ENCODE measurements at regions not wholly inside any gene's neighbourhood (a gene's known extent, or its start where the extent isn't known, plus 50 kb on each side); places are given as distances from the start of the nearest gene placed in this dataset.
A peak's percentile ranks its signal among the peaks of the same experiment; 100 is the strongest.
"Not testable (repeated sequence)": the region's sequence is repeated elsewhere in the genome, so short reads cannot be mapped to it uniquely, and the experiment has no call there.

DNA sequence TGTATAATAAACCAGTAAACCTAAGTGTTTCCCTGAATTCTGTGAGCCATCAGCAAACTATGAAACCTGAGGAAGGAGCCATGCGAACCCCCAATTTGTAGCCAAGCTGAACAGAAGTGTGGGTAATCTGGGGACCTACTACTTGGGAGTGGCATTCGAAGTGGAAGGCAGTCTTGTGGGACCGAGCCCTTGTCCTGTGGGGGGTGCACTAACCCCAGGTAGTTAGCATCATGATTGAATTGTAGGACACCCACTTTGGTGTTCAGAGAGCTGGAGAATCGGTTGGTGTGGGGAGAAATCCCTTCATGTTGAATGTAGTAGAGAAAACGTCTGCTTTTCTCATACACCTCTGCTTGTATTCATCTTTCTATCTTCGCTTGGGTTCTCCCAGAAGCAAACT is 79.7 kb upstream of the CPHXL start:
- Histone ChIP-seq H3K4me3 (ENCODE audit: low read depth, low read length) (no peak overlapping the region), H3K27me3 (ENCODE audit: control insufficient read depth, insufficient read depth, low read length) (peaks cover 19% of the 10 kb centered on the region), H3K36me3 (ENCODE audit: control insufficient read depth, insufficient read depth, low read length) (no peaks in the 10 kb centered on the region), H3K27ac (ENCODE audit: low read depth, low read length) (no peak overlapping the region), H3K9me3 (ENCODE audit: control insufficient read depth, insufficient read depth, low read length) (no peaks in the 10 kb centered on the region), H3K4me1 (ENCODE audit: control insufficient read depth, insufficient read depth, low read length) (no peaks in the 10 kb centered on the region), H3K9ac (ENCODE audit: low read depth, low read length) (no peak overlapping the region)

- Histone ChIP-seq H3K36me3 (ENCODE audit: control insufficient read depth, insufficient read depth, low read length) (no peaks in the 10 kb centered on the region), H3K27ac (ENCODE audit: low read depth, low read length) (no peak overlapping the region), H3K4me3 (ENCODE audit: low read depth, low read length) (no peak overlapping the region), H3K4me1 (ENCODE audit: control insufficient read depth, insufficient read depth, low read length) (no peaks in the 10 kb centered on the region), H3K9me3 (ENCODE audit: control insufficient read depth, insufficient read depth, low read length) (no peaks in the 10 kb centered on the region), H3K9ac (ENCODE audit: low read depth, low read length) (no peak overlapping the region), H3K27me3 (ENCODE audit: control insufficient read depth, insufficient read depth, low read length) (peaks cover 18% of the 10 kb centered on the region)
Measured at GRCh38 chr16:75806487-75806886, 80.2 kb upstream of the CPHXL start.

DNA sequence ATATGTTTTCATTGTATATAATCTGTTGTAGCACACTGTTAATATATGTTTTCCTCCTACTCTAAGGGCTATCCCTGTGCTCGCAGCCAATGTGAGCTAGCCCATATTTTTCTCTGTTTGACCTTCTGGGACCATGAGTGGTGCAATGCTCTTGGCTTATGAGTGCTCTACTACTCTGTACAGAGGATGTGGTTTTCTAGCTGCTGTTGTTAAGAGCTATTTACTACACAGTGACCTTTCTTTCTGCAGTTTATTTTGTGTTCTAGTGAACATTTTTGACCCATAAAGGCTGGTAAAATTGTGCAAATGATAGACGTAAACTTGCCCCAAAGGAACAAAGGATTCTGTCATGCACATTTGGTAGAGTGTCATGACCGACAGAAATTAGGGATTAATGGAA is 84.1 kb upstream of the CPHXL start:
- Histone ChIP-seq H3K36me3 (ENCODE audit: control insufficient read depth, insufficient read depth, low read length) (no peaks in the 10 kb centered on the region), H3K9ac (ENCODE audit: low read depth, low read length) (no peak overlapping the region), H3K4me3 (ENCODE audit: low read depth, low read length) (no peak overlapping the region), H3K27me3 (ENCODE audit: control insufficient read depth, insufficient read depth, low read length) (peaks cover 15% of the 10 kb centered on the region; the same call in 1 of the 2 replicates), H3K9me3 (ENCODE audit: control insufficient read depth, insufficient read depth, low read length) (no peaks in the 10 kb centered on the region), H3K4me1 (ENCODE audit: control insufficient read depth, insufficient read depth, low read length) (no peaks in the 10 kb centered on the region), H3K27ac (ENCODE audit: low read depth, low read length) (no peak overlapping the region)

DNA sequence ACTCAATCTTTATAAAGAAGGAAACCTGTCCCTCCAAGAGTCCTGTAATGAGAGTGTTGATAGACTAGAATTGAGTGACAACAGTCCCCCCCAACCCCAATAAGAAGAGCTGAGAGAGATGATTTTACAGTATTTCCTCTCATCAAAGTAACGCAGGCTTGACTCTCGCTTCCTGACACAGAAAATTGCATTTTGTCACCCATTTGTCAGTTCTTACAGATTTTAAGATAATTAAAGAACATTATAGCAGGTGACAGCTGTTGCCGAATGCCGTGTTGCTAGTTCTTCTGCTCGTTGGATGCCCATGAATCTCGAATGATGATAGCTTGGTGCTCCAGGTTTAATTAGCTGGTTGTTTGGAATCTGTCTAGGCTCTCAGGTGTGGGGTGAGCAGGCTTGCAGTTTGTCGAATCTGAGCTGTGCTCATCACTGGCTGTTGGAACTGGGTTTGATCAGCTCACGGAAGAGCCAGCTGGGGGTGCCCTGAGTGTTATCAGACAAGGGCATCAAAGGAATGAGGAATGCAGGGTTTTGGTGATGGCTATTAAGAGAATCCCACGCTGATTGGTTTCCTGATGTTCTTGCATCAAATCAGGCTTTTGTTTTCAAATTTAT is 84.8 kb upstream of the CPHXL start:
- Histone ChIP-seq H3K36me3 (ENCODE audit: control insufficient read depth, insufficient read depth, low read length) (no peaks in the 10 kb centered on the region), H3K27me3 (ENCODE audit: control insufficient read depth, insufficient read depth, low read length) (peaks cover 10% of the 10 kb centered on the region; the same call in 1 of the 2 replicates), H3K4me3 (ENCODE audit: low read depth, low read length) (no peak overlapping the region), H3K9ac (ENCODE audit: low read depth, low read length) (no peak overlapping the region), H3K9me3 (ENCODE audit: control insufficient read depth, insufficient read depth, low read length) (no peaks in the 10 kb centered on the region), H3K27ac (ENCODE audit: low read depth, low read length) (no peak overlapping the region), H3K4me1 (ENCODE audit: control insufficient read depth, insufficient read depth, low read length) (no peaks in the 10 kb centered on the region)

DNA sequence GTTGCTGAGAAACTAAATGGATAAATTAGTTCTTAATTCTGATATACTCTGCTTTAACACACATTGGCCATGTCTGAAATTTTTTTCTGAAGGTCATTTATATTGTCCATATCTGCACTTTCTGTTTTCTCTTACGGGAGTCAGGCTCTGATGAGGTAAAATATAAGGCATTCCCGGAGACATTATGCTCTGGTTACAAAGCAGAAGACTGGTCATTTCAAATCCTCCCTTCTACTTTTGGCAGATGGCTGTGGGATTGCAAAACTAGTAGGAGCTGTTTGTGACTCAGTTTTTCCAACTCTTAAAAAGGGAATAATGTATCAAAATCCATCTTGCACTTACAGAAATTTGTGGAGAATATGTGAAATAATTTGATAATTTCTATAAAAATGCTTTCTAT is 92.2 kb upstream of the CPHXL start:
- no peak overlapping the region for H3K9ac ChIP-seq (ENCODE audit: low read depth, low read length)
- H3K27me3 ChIP-seq (ENCODE audit: control insufficient read depth, insufficient read depth, low read length) = peaks cover 3% of the 10 kb centered on the region; the same call in 1 of the 2 replicates
- H3K27ac ChIP-seq (ENCODE audit: low read depth, low read length) = no peak overlapping the region
- H3K4me3 ChIP-seq (ENCODE audit: low read depth, low read length) = no peak overlapping the region
- no peaks in the 10 kb centered on the region for H3K36me3 ChIP-seq (ENCODE audit: control insufficient read depth, insufficient read depth, low read length)
- H3K4me1 ChIP-seq (ENCODE audit: control insufficient read depth, insufficient read depth, low read length) = no peaks in the 10 kb centered on the region; the same call in 1 of the 2 replicates
- H3K9me3 ChIP-seq (ENCODE audit: control insufficient read depth, insufficient read depth, low read length) = no peaks in the 10 kb centered on the region; the same call in 1 of the 2 replicates

- no peak overlapping the region for H3K9ac ChIP-seq (ENCODE audit: low read depth, low read length)
- H3K27me3 ChIP-seq (ENCODE audit: control insufficient read depth, insufficient read depth, low read length) = peaks cover 3% of the 10 kb centered on the region; the same call in 1 of the 2 replicates
- no peaks in the 10 kb centered on the region; the same call in 1 of the 2 replicates for H3K9me3 ChIP-seq (ENCODE audit: control insufficient read depth, insufficient read depth, low read length)
- no peak overlapping the region for H3K4me3 ChIP-seq (ENCODE audit: low read depth, low read length)
- H3K27ac ChIP-seq (ENCODE audit: low read depth, low read length) = no peak overlapping the region
- H3K36me3 ChIP-seq (ENCODE audit: control insufficient read depth, insufficient read depth, low read length) = no peaks in the 10 kb centered on the region
- H3K4me1 ChIP-seq (ENCODE audit: control insufficient read depth, insufficient read depth, low read length) = no peaks in the 10 kb centered on the region; the same call in 1 of the 2 replicates
Measured at GRCh38 chr16:75820672-75821071, 94.4 kb upstream of the CPHXL start.

- H3K4me3 ChIP-seq (ENCODE audit: low read depth, low read length) = no peak overlapping the region
- H3K9ac ChIP-seq (ENCODE audit: low read depth, low read length) = no peak overlapping the region
- H3K27ac ChIP-seq (ENCODE audit: low read depth, low read length) = no peak overlapping the region
- no peaks in the 10 kb centered on the region for H3K36me3 ChIP-seq (ENCODE audit: control insufficient read depth, insufficient read depth, low read length)
- H3K27me3 ChIP-seq (ENCODE audit: control insufficient read depth, insufficient read depth, low read length) = peaks cover 3% of the 10 kb centered on the region; the same call in 1 of the 2 replicates
- no peaks in the 10 kb centered on the region; the same call in 1 of the 2 replicates for H3K4me1 ChIP-seq (ENCODE audit: control insufficient read depth, insufficient read depth, low read length)
- no peaks in the 10 kb centered on the region; the same call in 1 of the 2 replicates for H3K9me3 ChIP-seq (ENCODE audit: control insufficient read depth, insufficient read depth, low read length)
Measured at GRCh38 chr16:75821117-75821516, 94.8 kb upstream of the CPHXL start.

DNA sequence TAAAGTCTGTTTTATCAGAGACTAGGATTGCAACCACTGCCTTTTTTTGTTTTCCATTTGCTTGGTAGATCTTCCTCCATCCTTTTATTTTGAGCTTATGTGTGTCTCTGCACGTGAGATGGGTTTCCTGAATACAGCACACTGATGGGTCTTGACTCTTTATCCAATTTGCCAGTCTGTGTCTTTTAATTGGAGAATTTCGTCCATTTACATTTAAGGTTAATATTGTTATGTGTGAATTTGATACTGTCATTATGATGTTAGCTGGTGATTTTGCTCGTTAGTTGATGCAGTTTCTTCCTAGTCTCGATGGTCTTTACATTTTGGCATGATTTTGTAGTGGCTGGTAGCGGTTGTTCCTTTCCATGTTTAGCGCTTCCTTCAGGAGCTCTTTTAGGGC is 99.5 kb upstream of the CPHXL start:
- H3K36me3 ChIP-seq (ENCODE audit: control insufficient read depth, insufficient read depth, low read length); H3K9ac ChIP-seq (ENCODE audit: low read depth, low read length); H3K4me1 ChIP-seq (ENCODE audit: control insufficient read depth, insufficient read depth, low read length); H3K27ac ChIP-seq (ENCODE audit: low read depth, low read length); H3K9me3 ChIP-seq (ENCODE audit: control insufficient read depth, insufficient read depth, low read length); H3K4me3 ChIP-seq (ENCODE audit: low read depth, low read length): not testable (repeated sequence)
- H3K27me3 ChIP-seq (ENCODE audit: control insufficient read depth, insufficient read depth, low read length) = peaks cover 17% of the 10 kb centered on the region

- H3K4me1 ChIP-seq (ENCODE audit: control insufficient read depth, insufficient read depth, low read length); H3K36me3 ChIP-seq (ENCODE audit: control insufficient read depth, insufficient read depth, low read length); H3K9ac ChIP-seq (ENCODE audit: low read depth, low read length); H3K27ac ChIP-seq (ENCODE audit: low read depth, low read length); H3K9me3 ChIP-seq (ENCODE audit: control insufficient read depth, insufficient read depth, low read length): not testable (repeated sequence)
- Histone ChIP-seq H3K27me3 (ENCODE audit: control insufficient read depth, insufficient read depth, low read length) (peaks cover 34% of the 10 kb centered on the region), H3K4me3 (ENCODE audit: low read depth, low read length) (peak overlapping the region; percentile 51)
Measured at GRCh38 chr16:75827372-75828038, 101.2 kb upstream of the CPHXL start.

DNA sequence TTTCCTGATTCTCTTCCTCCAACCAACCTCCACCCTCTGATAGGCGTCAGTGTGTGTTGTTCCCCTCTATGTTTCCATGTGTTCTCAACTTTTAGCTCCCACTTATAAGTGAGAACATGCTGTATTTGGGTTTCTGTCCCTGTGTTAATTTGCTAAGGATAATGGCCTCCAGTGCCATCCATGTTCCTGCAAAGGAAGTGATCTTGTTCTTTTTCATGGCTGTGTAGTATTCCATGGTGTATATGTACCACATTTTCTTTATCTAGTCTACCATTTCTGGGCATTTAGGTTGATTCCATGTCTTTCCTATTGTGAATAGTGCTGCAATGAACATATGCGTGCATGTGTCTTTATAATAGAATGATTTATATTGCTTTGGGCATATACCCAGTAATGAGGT is 107.1 kb upstream of the CPHXL start:
- H3K4me3 ChIP-seq (ENCODE audit: low read depth, low read length); H3K9me3 ChIP-seq (ENCODE audit: control insufficient read depth, insufficient read depth, low read length); H3K4me1 ChIP-seq (ENCODE audit: control insufficient read depth, insufficient read depth, low read length); H3K36me3 ChIP-seq (ENCODE audit: control insufficient read depth, insufficient read depth, low read length); H3K9ac ChIP-seq (ENCODE audit: low read depth, low read length); H3K27ac ChIP-seq (ENCODE audit: low read depth, low read length): not testable (repeated sequence)
- peaks cover 89% of the 10 kb centered on the region for H3K27me3 ChIP-seq (ENCODE audit: control insufficient read depth, insufficient read depth, low read length)

DNA sequence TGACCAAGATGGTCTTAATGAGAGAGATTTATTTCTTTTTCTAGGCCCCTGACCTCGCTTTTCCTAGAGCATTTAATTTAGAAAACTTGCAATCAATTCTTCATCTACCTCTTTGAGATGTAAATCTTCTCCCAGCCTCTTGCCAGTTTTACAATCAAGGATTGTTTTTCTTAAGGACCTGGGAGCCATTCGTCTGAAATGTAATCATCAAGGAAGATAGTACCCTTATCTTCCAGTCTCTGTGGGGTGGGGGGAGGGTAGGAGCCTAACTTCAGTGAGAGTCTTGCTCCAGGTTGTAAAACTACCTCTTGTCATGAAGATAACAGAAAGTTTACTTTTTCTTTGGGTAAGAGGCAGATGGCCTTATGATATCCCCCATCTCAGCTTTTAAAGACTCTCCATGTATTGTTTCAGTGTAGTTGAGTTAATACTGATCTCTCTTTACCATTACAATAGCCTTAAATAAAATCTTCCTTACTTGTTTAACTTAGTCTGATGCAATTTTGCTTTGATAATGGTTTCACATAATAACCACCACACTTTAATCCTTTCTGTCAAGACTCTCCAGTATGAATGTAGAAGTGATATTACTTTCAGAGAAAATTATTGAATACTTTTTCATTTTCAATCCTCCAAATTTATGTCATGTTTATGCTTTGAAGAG is 110.2 kb upstream of the CPHXL start:
- no peaks in the 10 kb centered on the region for H3K9me3 ChIP-seq (ENCODE audit: control insufficient read depth, insufficient read depth, low read length)
- H3K9ac ChIP-seq (ENCODE audit: low read depth, low read length) = no peak overlapping the region
- no peaks in the 10 kb centered on the region for H3K36me3 ChIP-seq (ENCODE audit: control insufficient read depth, insufficient read depth, low read length)
- H3K27ac ChIP-seq (ENCODE audit: low read depth, low read length) = no peak overlapping the region
- H3K4me3 ChIP-seq (ENCODE audit: low read depth, low read length) = no peak overlapping the region
- peaks cover 3% of the 10 kb centered on the region; the same call in 1 of the 2 replicates for H3K4me1 ChIP-seq (ENCODE audit: control insufficient read depth, insufficient read depth, low read length)
- H3K27me3 ChIP-seq (ENCODE audit: control insufficient read depth, insufficient read depth, low read length) = peaks cover 100% of the 10 kb centered on the region

Data from HUES48 (cell line).